Right lobe of liver (tissue), 6 donors: ENCODE measurements at regions not wholly inside any gene's neighbourhood (a gene's known extent, or its start where the extent isn't known, plus 50 kb on each side); places are given as distances from the start of the nearest gene placed in this dataset.
A peak's percentile ranks its signal among the peaks of the same experiment; 100 is the strongest.

Source experiments
- ATAC-seq, 4 donors: fragments of 200-7000 bp; cut with Tn5 transposase; one replicate each; pipeline ENCODE4 v1.9.1; 2020; ENCODE audit warnings: mild to moderate bottlenecking in 4 of 4, moderate library complexity in 4 of 4
- DNase-seq, 3 donors: peaks; one replicate each; pipeline ENCODE4 v3.0.0-alpha.2; 2020
- H3K27ac ChIP-seq, 3 donors: fragments of 200-600 bp; one replicate each; pipeline ENCODE4 v1.8.0; 2022
- H3K27me3 ChIP-seq, 2 donors: fragments of 200-600 bp; one replicate each; pipeline ENCODE4 v1.8.0; 2022
- H3K36me3 ChIP-seq, 4 donors: fragments of 200-600 bp; sonication (generic) in 1 of 4; one replicate each; pipeline versions ENCODE4 v1.5.1 to v1.8.0; 2017 to 2022; ENCODE audit warnings: control low read depth in 1 of 4
- H3K4me1 ChIP-seq, 4 donors: fragments of 200-600 bp; sonication (generic) in 1 of 4; one replicate each; pipeline versions ENCODE4 v1.5.1 to v1.8.0; 2017 to 2022; ENCODE audit warnings: control low read depth in 1 of 4
- H3K4me3 ChIP-seq, 3 donors: fragments of 200-600 bp; one replicate each; pipeline ENCODE4 v1.8.0; 2022
- H3K9me3 ChIP-seq, 4 donors: fragments of 200-600 bp; sonication (generic) in 1 of 4; one replicate each; pipeline versions ENCODE4 v1.5.1 to v1.8.0; 2017 to 2022; ENCODE audit warnings: control low read depth in 1 of 4
- POLR2A ChIP-seq: fragments of 450-650 bp; IDR thresholded peaks from one replicate; pipeline ENCODE4 v1.6.1; 2017; ENCODE audit warnings: antibody characterized with exemption, mild to moderate bottlenecking
- WGBS: methylation state at CpG from one replicate; pipeline ENCODE4 v1.1.6; 2018; ENCODE audit warnings: low coverage, low lambda C conversion rate; ENCODE audit not compliant: insufficient coverage; ENCODE audit errors: missing lambda C conversion rate; 5-methylcytosine and 5-hydroxymethylcytosine counted together
- intact Hi-C, 2 donors: fragments of 100-400 bp; cut with DNase I; formaldehyde crosslinking; loops; one replicate each; pipeline versions ENCODE4 v1.11.2 to v1.14.1; 2022
- TF ChIP-seq, protein P1 (sequence below), 4 donors: fragments of 200-600 bp in 3 of 4; fragments of 450-650 bp in 1 of 4; IDR thresholded peaks; one replicate each; pipeline versions ENCODE4 v1.5.1 to v1.8.0; 2016 to 2022; ENCODE audit warnings: antibody characterized with exemption in 4 of 4, mild to moderate bottlenecking in 2 of 4
- donor health status: DM: no; HTN: yes; CAD: no.
- donor health status: DM: no; HTN: no; CAD: no.
- donor health status: DM: no; HTN: no; CAD: no.
- donor health status: DM: no; HTN: yes; CAD: no.
- donor health status: DM: no; HTN: yes; CAD: no.

DNA sequence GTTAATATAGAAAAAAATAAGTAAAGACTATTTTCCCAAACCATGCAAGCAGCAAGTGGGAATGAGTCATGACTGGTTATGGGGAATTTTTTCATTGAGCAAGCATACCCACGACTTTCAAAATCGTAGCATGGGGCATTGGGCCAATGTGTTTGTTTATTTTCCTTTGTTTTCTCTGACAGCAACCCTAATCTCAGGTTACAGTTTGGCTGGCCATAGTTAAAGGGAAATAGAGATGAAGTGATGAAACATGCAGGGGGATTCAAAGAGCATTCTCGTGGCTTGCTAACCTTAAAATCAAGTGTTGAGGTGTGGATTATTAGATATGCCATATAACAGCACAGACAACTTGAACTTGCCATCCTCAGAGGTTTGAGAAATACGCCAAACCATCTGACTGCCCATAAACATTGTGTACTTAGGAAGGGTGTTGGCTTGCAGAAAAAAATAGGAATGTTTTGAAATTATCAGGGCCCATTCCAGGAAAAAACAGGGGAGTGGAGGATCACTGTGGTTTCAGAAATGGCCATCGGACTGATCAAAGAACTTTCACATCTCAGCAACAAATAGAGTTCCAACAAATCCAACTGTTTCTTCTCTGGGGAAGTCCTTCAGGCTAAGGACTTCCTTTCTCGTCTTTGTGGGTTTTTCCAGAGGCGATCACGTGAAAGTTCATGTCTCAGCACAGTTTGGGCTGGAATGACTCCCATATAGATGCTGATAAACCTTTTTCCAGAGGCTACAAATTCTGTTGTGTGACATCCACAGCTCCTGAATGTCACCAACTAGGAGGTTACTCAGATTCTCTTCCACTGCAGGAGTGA, 259.1 kb downstream of the SYK start:
- intact Hi-C loops = no loop called here
- peak in 1 of 3 donors; percentile 80 for DNase-seq
- no peaks in the 10 kb centered on the region for H3K27me3 ChIP-seq
- no peak overlapping the region for H3K4me3 ChIP-seq
- WGBS = 8% methylated on average over 8 of the region's 8 CpGs
- no peaks in the 10 kb centered on the region for H3K9me3 ChIP-seq
- H3K4me1 ChIP-seq = peaks cover 0 to 32% (median 12%) of the 10 kb centered on the region in 4 donors
- peak overlapping the region; percentile 75 to 84 (median 77) for H3K27ac ChIP-seq
- ATAC-seq = peak; percentile 79 to 92 (median 82)
- H3K36me3 ChIP-seq = no peaks in the 10 kb centered on the region
- no peak for TF ChIP-seq POLR2A
- TF ChIP-seq, protein P1, sequence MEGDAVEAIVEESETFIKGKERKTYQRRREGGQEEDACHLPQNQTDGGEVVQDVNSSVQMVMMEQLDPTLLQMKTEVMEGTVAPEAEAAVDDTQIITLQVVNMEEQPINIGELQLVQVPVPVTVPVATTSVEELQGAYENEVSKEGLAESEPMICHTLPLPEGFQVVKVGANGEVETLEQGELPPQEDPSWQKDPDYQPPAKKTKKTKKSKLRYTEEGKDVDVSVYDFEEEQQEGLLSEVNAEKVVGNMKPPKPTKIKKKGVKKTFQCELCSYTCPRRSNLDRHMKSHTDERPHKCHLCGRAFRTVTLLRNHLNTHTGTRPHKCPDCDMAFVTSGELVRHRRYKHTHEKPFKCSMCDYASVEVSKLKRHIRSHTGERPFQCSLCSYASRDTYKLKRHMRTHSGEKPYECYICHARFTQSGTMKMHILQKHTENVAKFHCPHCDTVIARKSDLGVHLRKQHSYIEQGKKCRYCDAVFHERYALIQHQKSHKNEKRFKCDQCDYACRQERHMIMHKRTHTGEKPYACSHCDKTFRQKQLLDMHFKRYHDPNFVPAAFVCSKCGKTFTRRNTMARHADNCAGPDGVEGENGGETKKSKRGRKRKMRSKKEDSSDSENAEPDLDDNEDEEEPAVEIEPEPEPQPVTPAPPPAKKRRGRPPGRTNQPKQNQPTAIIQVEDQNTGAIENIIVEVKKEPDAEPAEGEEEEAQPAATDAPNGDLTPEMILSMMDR (IDR thresholded peaks at IDR 0.05) = no peak

DNA sequence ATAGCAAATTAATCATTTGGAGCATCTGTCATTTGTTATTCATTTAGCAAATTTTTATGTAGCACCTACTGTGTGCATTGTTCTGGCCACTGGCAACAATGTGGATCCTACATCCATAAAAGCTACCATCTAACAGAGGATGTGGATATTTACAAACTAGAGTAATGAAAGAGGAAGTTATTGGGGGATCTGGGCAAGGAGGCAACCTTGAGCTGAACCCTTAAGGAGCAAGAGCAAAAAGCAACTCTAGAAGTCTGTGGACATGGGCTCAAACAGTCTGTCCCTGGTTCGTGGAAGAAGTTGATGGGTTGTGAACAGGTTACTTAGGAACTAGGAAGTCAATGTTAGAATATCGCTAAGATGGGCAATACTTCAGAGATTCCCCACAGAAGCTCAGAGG, 259.9 kb downstream of the SYK start:
- TF ChIP-seq POLR2A = no peak
- TF ChIP-seq, protein P1 (IDR thresholded peaks at IDR 0.05) = no peak
- WGBS = 81% methylated on average over 2 of the region's 2 CpGs
- Histone ChIP-seq H3K27me3 (no peaks in the 10 kb centered on the region), H3K4me3 (no peak overlapping the region), H3K27ac (peak overlapping the region; percentile 75 to 84 (median 77)), H3K9me3 (no peaks in the 10 kb centered on the region), H3K4me1 (peaks cover 0 to 32% (median 12%) of the 10 kb centered on the region in 4 donors), H3K36me3 (no peaks in the 10 kb centered on the region)
- intact Hi-C loops = no loop called here
- DNase-seq = no peak
- no peak for ATAC-seq

DNA sequence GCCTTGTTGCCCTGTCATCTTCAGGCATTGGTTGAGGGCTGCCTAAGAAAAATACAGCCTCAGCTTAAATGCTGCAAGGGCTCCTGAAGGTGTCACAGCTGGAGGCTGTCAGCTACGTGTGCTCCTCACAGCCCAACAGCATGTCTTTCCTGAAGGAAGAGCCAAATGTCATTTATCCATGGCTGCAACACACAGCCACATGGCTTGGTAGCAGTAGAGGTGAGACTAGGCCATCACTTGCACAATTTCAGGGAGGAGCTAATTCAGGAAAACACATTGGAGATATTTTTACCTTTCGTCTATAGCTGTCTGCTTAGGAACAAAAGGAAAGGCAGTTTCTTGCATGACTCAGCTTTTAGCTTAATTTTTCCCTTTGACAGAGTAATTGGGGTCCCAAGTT, 260.7 kb downstream of the SYK start:
- no peak for TF ChIP-seq POLR2A
- TF ChIP-seq, protein P1 (IDR thresholded peaks at IDR 0.05) = no peak
- no peaks in the 10 kb centered on the region for H3K36me3 ChIP-seq
- ATAC-seq (peak in 3 of 4 donors; percentile 15 to 45 (median 34)), DNase-seq (no peak)
- WGBS = 26% methylated on average over 2 of the region's 2 CpGs
- intact Hi-C loops = no loop called here
- H3K9me3 ChIP-seq = no peaks in the 10 kb centered on the region
- no peaks in the 10 kb centered on the region for H3K27me3 ChIP-seq
- peak overlapping the region in 1 of 3 donors; percentile 84 for H3K27ac ChIP-seq
- H3K4me3 ChIP-seq = no peak overlapping the region
- H3K4me1 ChIP-seq = peaks cover 0 to 32% (median 12%) of the 10 kb centered on the region in 4 donors

DNA sequence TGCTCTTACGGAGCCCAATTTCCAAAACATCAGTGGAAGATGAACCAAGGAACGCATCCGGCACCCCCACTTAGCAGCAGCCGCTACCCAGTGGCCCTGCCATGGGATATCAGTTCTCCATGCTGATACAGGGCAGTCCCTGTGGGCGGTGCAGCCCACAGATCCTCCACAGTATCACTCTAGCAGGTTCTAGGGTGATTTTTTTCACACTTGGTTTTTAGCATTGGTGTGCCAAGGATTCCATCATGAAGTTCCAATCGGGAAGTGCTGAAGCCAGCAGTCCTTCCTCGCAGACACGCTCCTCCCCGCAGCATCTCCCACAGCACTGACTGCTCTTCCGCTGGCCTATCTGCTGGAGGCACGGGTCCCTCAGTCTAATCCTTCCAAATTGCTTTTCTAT, 261.9 kb downstream of the SYK start:
- H3K27ac ChIP-seq = no peak overlapping the region
- intact Hi-C loops = no loop called here
- no peaks in the 10 kb centered on the region for H3K27me3 ChIP-seq
- no peaks in the 10 kb centered on the region for H3K36me3 ChIP-seq
- TF ChIP-seq, protein P1 (IDR thresholded peaks at IDR 0.05) = no peak
- no peak for TF ChIP-seq POLR2A
- no peak overlapping the region for H3K4me3 ChIP-seq
- DNase-seq = no peak
- WGBS = 92% methylated on average over 8 of the region's 11 CpGs
- no peaks in the 10 kb centered on the region for H3K9me3 ChIP-seq
- peaks cover 0 to 32% (median 12%) of the 10 kb centered on the region in 4 donors for H3K4me1 ChIP-seq
- no peak for ATAC-seq
